ENCODE measurements at regions not wholly inside any gene's neighbourhood (a gene's known extent, or its start where the extent isn't known, plus 50 kb on each side); places are given as distances from the start of the nearest gene placed in this dataset.

GRCh38 chr1:195903203-195903602 lies 705.0 kb downstream of the KCNT2 start:
- Histone ChIP-seq H3K9me3 (replicated peaks; ENCODE audit: control insufficient read depth, insufficient read depth, low read length) (no peaks in the 10 kb centered on the region), H2AFZ (ENCODE audit: control insufficient read depth, low read depth, low read length) (no peak overlapping the region), H3K27ac (ENCODE audit: control insufficient read depth, insufficient read depth) (no peak overlapping the region), H3K4me2 (ENCODE audit: control insufficient read depth, insufficient read depth) (no peak overlapping the region), H3K36me3 (ENCODE audit: control insufficient read depth in 2 of 2, insufficient read depth in 2 of 2, low read length in 1 of 2) (no peaks in the 10 kb centered on the region), H4K20me1 (ENCODE audit: control insufficient read depth, insufficient read depth) (no peaks in the 10 kb centered on the region), H3K9ac (ENCODE audit: control insufficient read depth, insufficient read depth, low read length) (no peak overlapping the region), H3K79me2 (ENCODE audit: control insufficient read depth, insufficient read depth, low read length) (no peaks in the 10 kb centered on the region), H3K4me1 (ENCODE audit: control insufficient read depth, insufficient read depth, low read length) (no peaks in the 10 kb centered on the region), H3K4me3 (no peak overlapping the region), H3K27me3 (replicated peaks in 1 of 2; ENCODE audit: control insufficient read depth in 2 of 2, insufficient read depth in 2 of 2, low read length in 1 of 2) (no peaks in the 10 kb centered on the region)
- RAD21 ChIA-PET (ENCODE audit: unreplicated experiment): no interaction called here
- no peak for TF ChIP-seq SUPT20H (IDR thresholded peaks at IDR 0.05; ENCODE audit: borderline replicate concordance, control insufficient read depth, low read depth, low read length)
- no peak for TF ChIP-seq SREBF2 (IDR thresholded peaks at IDR 0.05; ENCODE audit: low read length)
- TF ChIP-seq ATF3 (IDR thresholded peaks at IDR 0.05; ENCODE audit: borderline replicate concordance, extremely low read depth, low read depth, low read length): no peak
- TF ChIP-seq MEF2A (IDR thresholded peaks at IDR 0.05; ENCODE audit: insufficient read depth, low read depth, low read length): no peak
- TF ChIP-seq IRF5 (IDR thresholded peaks at IDR 0.05; ENCODE audit: borderline replicate concordance): no peak
- no peak for TF ChIP-seq RELB (IDR thresholded peaks at IDR 0.05; ENCODE audit: low read depth)
- no peak for TF ChIP-seq PAX5 (IDR thresholded peaks at IDR 0.05; ENCODE audit: borderline replicate concordance, low read depth, low read length)
- TF ChIP-seq NFXL1 (IDR thresholded peaks at IDR 0.05; ENCODE audit: borderline replicate concordance): no peak
- POLR2A ChIA-PET: no interaction called here
- CTCF ChIA-PET: no interaction called here
- ATAC-seq (no peak), DNase-seq (ENCODE audit: low read depth, low spot score) (no peak), FAIRE-seq (no peak)
- no TSS peak for BruUV-seq (replicated peaks)
- in situ Hi-C loops (cut with MboI): no loop called here
- SMC1A ChIA-PET (ENCODE audit: uncharacterized antibody, unreplicated experiment): no interaction called here
- intact Hi-C loops (cut with micrococcal nuclease; ENCODE audit: unreplicated experiment): no loop called here
- 2% methylated on average over 3 of the region's 3 CpGs for WGBS (ENCODE audit: insufficient coverage, insufficient replicate concordance, low lambda C conversion rate, missing lambda C conversion rate)
